Activated naive CD4-positive, alpha-beta T cell (primary cell): ENCODE measurements at regions not wholly inside any gene's neighbourhood (a gene's known extent, or its start where the extent isn't known, plus 50 kb on each side); places are given as distances from the start of the nearest gene placed in this dataset.

Experiments used
- DNase-seq, 4 experiments: peaks; one replicate each; lab custom pipeline; 2025; lab: John Stamatoyannopoulos, UW

GRCh38 chr19:28936001-28936400, 276.9 kb downstream of the UQCRFS1 start:
- no peak for DNase-seq

- DNase-seq = no peak
Observed at GRCh38 chr19:28934631-28935030, 278.3 kb downstream of the UQCRFS1 start.

- DNase-seq = no peak
Observed at GRCh38 chr19:28933039-28933438, 279.9 kb downstream of the UQCRFS1 start.

GRCh38 chr19:28932446-28932845, 280.5 kb downstream of the UQCRFS1 start:
- no peak for DNase-seq

GRCh38 chr19:28929006-28929405, 283.9 kb downstream of the UQCRFS1 start:
- DNase-seq = no peak

GRCh38 chr19:28927456-28927855, 285.5 kb downstream of the UQCRFS1 start:
- DNase-seq = no peak

GRCh38 chr19:28920269-28921066, 292.5 kb downstream of the UQCRFS1 start:
- DNase-seq = no peak

GRCh38 chr19:28917621-28918020, 295.3 kb downstream of the UQCRFS1 start:
- DNase-seq = no peak

GRCh38 chr19:28915737-28916460, 297.1 kb downstream of the UQCRFS1 start:
- DNase-seq = no peak

GRCh38 chr19:28915202-28915601, 297.7 kb downstream of the UQCRFS1 start:
- DNase-seq = no peak

- no peak for DNase-seq
Observed at GRCh38 chr19:28914173-28914572, 298.8 kb downstream of the UQCRFS1 start.

GRCh38 chr19:28913626-28914025, 299.3 kb downstream of the UQCRFS1 start:
- DNase-seq = no peak

GRCh38 chr19:28908941-28909340, 304.0 kb downstream of the UQCRFS1 start:
- DNase-seq = no peak

- DNase-seq = no peak
Observed at GRCh38 chr19:28907534-28907933, 305.4 kb downstream of the UQCRFS1 start.

- DNase-seq = no peak
Observed at GRCh38 chr19:28905996-28906395, 307.0 kb downstream of the UQCRFS1 start.

GRCh38 chr19:28899703-28900102, 313.2 kb downstream of the UQCRFS1 start:
- DNase-seq = no peak

GRCh38 chr19:28898249-28898648, 314.7 kb downstream of the UQCRFS1 start:
- no peak for DNase-seq

- no peak for DNase-seq
Observed at GRCh38 chr19:28889941-28890670, 322.8 kb downstream of the UQCRFS1 start.

GRCh38 chr19:28887920-28888618, 324.9 kb downstream of the UQCRFS1 start:
- DNase-seq = no peak

GRCh38 chr19:28886708-28887107, 326.2 kb downstream of the UQCRFS1 start:
- no peak for DNase-seq

- DNase-seq = no peak
Observed at GRCh38 chr19:28885965-28886364, 327.0 kb downstream of the UQCRFS1 start.
